K562 (cell line): ENCODE measurements at regions not wholly inside any gene's neighbourhood (a gene's known extent, or its start where the extent isn't known, plus 50 kb on each side); places are given as distances from the start of the nearest gene placed in this dataset.
A peak's percentile ranks its signal among the peaks of the same experiment; 100 is the strongest.

ENCODE experiments used
- FOXJ3 ChIP-seq: sonication (generic); formaldehyde crosslinking; IDR thresholded peaks from 2 replicates; pipeline ENCODE4 v1.4.0; 2020; ENCODE audit warnings: mild to moderate bottlenecking, missing genetic modification reagents
- MED1 ChIP-seq: sonication (generic); formaldehyde crosslinking; IDR thresholded peaks from 2 replicates; pipeline ENCODE4 v1.8.1; 2023; ENCODE audit warnings: missing genetic modification reagents, borderline replicate concordance
- POLR3A ChIP-seq: IDR thresholded peaks from 2 replicates; pipeline ENCODE4 v1.6.1; 2011; ENCODE audit warnings: borderline replicate concordance, mild to moderate bottlenecking, moderate library complexity; ENCODE audit not compliant: insufficient read length, insufficient read depth; ENCODE audit errors: extremely low read depth
- PPARD ChIP-seq: fragments of 250-450 bp; sonication (Bioruptor Pico); IDR thresholded peaks from 2 replicates; pipeline ENCODE4 v1.8.0; 2022; ENCODE audit warnings: inconsistent platforms, mild to moderate bottlenecking, moderate library complexity
- SMARCA4 ChIP-seq: fragments of 450-650 bp; IDR thresholded peaks from 2 replicates; pipeline ENCODE4 v1.6.1; 2016
- TCF7 ChIP-seq: sonication (generic); IDR thresholded peaks from 2 replicates; pipeline ENCODE4 v1.6.1; 2016; ENCODE audit warnings: antibody characterized with exemption, borderline replicate concordance
- YBX1 ChIP-seq: fragments of 450-650 bp; IDR thresholded peaks from 2 replicates; pipeline ENCODE4 v1.7.1; 2016; ENCODE audit warnings: mild to moderate bottlenecking
- ZNF239 ChIP-seq: fragments of 250-450 bp; sonication (Bioruptor Pico); IDR thresholded peaks from 2 replicates; pipeline ENCODE4 v1.4.0; 2020; ENCODE audit warnings: mild to moderate bottlenecking
- TF ChIP-seq, protein P1 (sequence below): sonication (generic); formaldehyde crosslinking; IDR thresholded peaks from 2 replicates; pipeline ENCODE4 v1.8.1; 2023; ENCODE audit warnings: mild to moderate bottlenecking, missing genetic modification reagents
- TF ChIP-seq, protein P2 (sequence below): fragments of 250-450 bp; sonication (Bioruptor Pico); IDR thresholded peaks from 2 replicates; pipeline ENCODE4 v1.4.0; 2020
- TF ChIP-seq, protein P3 (sequence below): fragments of 450-650 bp; IDR thresholded peaks from one replicate; pipeline ENCODE4 v1.6.1; 2018; ENCODE audit warnings: mild to moderate bottlenecking, moderate library complexity; ENCODE audit not compliant: partially characterized antibody
- TF ChIP-seq, protein P4 (sequence below): fragments of 450-650 bp; formaldehyde crosslinking; IDR thresholded peaks from 2 replicates; pipeline ENCODE4 v1.4.0; 2022; ENCODE audit warnings: missing genetic modification characterization
- TF ChIP-seq, protein P5 (sequence below), 2 experiments: fragments of 450-650 bp in 1 of 2; IDR thresholded peaks; 2 replicates each; pipeline ENCODE4 v1.6.1; 2011 to 2017; ENCODE audit warnings: low read depth in 2 of 2, antibody characterized with exemption in 1 of 2, borderline replicate concordance in 1 of 2, low read length in 1 of 2, mild to moderate bottlenecking in 1 of 2, mixed read lengths in 1 of 2; ENCODE audit not compliant: control insufficient read depth in 1 of 2

DNA sequence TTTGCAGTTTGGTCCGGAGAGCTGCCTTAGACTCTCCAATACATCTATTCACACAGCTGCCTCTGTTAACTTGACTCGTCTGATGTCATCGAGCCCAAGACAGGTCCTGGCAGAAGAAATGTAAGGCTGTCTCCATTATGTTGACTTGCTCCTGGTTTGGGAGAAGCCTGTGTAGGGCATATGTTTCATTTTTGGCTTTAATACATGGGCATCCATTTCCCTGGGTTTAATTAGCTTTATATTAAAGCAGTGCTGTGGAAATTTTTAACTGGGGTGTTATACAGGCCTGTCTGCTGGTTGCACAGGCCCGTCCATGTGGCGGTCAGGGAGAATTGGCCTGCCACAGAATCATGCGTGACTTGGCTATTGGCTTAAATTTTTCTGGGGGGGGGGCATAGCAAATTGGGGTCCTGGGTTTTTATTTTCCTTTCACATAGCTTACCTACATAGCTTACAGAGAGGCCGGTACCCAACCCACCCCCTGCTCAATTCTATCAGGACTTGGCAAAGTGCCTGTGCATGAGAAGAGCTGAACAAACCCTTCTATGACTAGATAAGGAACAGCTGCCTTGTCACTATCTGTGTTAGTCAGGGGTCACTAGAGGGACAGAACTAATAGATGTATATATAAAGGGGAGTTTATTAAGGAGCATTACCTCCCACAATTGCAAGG, 123.5 kb upstream of the WDR1 start (continued):
- no peak for TF ChIP-seq PPARD (CRISPR knock-in tag)
- TF ChIP-seq TCF7, result no peak
- no peak for TF ChIP-seq POLR3A
- peak; percentile 79 for TF ChIP-seq SMARCA4
- TF ChIP-seq, protein P1, sequence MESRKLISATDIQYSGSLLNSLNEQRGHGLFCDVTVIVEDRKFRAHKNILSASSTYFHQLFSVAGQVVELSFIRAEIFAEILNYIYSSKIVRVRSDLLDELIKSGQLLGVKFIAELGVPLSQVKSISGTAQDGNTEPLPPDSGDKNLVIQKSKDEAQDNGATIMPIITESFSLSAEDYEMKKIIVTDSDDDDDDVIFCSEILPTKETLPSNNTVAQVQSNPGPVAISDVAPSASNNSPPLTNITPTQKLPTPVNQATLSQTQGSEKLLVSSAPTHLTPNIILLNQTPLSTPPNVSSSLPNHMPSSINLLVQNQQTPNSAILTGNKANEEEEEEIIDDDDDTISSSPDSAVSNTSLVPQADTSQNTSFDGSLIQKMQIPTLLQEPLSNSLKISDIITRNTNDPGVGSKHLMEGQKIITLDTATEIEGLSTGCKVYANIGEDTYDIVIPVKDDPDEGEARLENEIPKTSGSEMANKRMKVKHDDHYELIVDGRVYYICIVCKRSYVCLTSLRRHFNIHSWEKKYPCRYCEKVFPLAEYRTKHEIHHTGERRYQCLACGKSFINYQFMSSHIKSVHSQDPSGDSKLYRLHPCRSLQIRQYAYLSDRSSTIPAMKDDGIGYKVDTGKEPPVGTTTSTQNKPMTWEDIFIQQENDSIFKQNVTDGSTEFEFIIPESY (CRISPR knock-in tag), result no peak
- TF ChIP-seq, protein P2, sequence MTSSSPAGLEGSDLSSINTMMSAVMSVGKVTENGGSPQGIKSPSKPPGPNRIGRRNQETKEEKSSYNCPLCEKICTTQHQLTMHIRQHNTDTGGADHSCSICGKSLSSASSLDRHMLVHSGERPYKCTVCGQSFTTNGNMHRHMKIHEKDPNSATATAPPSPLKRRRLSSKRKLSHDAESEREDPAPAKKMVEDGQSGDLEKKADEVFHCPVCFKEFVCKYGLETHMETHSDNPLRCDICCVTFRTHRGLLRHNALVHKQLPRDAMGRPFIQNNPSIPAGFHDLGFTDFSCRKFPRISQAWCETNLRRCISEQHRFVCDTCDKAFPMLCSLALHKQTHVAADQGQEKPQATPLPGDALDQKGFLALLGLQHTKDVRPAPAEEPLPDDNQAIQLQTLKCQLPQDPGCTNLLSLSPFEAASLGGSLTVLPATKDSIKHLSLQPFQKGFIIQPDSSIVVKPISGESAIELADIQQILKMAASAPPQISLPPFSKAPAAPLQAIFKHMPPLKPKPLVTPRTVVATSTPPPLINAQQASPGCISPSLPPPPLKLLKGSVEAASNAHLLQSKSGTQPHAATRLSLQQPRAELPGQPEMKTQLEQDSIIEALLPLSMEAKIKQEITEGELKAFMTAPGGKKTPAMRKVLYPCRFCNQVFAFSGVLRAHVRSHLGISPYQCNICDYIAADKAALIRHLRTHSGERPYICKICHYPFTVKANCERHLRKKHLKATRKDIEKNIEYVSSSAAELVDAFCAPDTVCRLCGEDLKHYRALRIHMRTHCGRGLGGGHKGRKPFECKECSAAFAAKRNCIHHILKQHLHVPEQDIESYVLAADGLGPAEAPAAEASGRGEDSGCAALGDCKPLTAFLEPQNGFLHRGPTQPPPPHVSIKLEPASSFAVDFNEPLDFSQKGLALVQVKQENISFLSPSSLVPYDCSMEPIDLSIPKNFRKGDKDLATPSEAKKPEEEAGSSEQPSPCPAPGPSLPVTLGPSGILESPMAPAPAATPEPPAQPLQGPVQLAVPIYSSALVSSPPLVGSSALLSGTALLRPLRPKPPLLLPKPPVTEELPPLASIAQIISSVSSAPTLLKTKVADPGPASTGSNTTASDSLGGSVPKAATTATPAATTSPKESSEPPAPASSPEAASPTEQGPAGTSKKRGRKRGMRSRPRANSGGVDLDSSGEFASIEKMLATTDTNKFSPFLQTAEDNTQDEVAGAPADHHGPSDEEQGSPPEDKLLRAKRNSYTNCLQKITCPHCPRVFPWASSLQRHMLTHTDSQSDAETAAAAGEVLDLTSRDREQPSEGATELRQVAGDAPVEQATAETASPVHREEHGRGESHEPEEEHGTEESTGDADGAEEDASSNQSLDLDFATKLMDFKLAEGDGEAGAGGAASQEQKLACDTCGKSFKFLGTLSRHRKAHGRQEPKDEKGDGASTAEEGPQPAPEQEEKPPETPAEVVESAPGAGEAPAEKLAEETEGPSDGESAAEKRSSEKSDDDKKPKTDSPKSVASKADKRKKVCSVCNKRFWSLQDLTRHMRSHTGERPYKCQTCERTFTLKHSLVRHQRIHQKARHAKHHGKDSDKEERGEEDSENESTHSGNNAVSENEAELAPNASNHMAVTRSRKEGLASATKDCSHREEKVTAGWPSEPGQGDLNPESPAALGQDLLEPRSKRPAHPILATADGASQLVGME, result no peak
- no peak for TF ChIP-seq MED1 (CRISPR knock-in tag)
- no peak for TF ChIP-seq FOXJ3 (CRISPR knock-in tag)
- TF ChIP-seq, protein P3, sequence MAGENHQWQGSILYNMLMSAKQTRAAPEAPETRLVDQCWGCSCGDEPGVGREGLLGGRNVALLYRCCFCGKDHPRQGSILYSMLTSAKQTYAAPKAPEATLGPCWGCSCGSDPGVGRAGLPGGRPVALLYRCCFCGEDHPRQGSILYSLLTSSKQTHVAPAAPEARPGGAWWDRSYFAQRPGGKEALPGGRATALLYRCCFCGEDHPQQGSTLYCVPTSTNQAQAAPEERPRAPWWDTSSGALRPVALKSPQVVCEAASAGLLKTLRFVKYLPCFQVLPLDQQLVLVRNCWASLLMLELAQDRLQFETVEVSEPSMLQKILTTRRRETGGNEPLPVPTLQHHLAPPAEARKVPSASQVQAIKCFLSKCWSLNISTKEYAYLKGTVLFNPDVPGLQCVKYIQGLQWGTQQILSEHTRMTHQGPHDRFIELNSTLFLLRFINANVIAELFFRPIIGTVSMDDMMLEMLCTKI, result no peak
- TF ChIP-seq, protein P4, sequence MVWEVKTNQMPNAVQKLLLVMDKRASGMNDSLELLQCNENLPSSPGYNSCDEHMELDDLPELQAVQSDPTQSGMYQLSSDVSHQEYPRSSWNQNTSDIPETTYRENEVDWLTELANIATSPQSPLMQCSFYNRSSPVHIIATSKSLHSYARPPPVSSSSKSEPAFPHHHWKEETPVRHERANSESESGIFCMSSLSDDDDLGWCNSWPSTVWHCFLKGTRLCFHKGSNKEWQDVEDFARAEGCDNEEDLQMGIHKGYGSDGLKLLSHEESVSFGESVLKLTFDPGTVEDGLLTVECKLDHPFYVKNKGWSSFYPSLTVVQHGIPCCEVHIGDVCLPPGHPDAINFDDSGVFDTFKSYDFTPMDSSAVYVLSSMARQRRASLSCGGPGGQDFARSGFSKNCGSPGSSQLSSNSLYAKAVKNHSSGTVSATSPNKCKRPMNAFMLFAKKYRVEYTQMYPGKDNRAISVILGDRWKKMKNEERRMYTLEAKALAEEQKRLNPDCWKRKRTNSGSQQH, result no peak
- TF ChIP-seq ZNF239 (CRISPR knock-in tag), result no peak
- TF ChIP-seq, protein P5, sequence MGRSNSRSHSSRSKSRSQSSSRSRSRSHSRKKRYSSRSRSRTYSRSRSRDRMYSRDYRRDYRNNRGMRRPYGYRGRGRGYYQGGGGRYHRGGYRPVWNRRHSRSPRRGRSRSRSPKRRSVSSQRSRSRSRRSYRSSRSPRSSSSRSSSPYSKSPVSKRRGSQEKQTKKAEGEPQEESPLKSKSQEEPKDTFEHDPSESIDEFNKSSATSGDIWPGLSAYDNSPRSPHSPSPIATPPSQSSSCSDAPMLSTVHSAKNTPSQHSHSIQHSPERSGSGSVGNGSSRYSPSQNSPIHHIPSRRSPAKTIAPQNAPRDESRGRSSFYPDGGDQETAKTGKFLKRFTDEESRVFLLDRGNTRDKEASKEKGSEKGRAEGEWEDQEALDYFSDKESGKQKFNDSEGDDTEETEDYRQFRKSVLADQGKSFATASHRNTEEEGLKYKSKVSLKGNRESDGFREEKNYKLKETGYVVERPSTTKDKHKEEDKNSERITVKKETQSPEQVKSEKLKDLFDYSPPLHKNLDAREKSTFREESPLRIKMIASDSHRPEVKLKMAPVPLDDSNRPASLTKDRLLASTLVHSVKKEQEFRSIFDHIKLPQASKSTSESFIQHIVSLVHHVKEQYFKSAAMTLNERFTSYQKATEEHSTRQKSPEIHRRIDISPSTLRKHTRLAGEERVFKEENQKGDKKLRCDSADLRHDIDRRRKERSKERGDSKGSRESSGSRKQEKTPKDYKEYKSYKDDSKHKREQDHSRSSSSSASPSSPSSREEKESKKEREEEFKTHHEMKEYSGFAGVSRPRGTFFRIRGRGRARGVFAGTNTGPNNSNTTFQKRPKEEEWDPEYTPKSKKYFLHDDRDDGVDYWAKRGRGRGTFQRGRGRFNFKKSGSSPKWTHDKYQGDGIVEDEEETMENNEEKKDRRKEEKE (IDR thresholded peaks at IDR 0.05; ENCODE audit: borderline replicate concordance in 1 of 2, control insufficient read depth in 1 of 2, low read depth in 2 of 2, low read length in 1 of 2), result no peak
- TF ChIP-seq YBX1, result no peak
